OCI-LY7 (cell line): ENCODE measurements at regions not wholly inside any gene's neighbourhood (a gene's known extent, or its start where the extent isn't known, plus 50 kb on each side); places are given as distances from the start of the nearest gene placed in this dataset.

Experiments
- BruUV-seq: library from RNA; stranded (reverse); fragments of 400-500 nt; replicated peaks from 2 replicates; lab custom pipeline; 2021; lab: Mats Ljungman, UMichigan
- CTCF ChIA-PET: fragments of 300-600 bp; sonication (Branson Sonifier 250); formaldehyde crosslinking; loops from one replicate; lab custom pipeline; 2022; ENCODE audit warnings: antibody characterized with exemption; ENCODE audit not compliant: unreplicated experiment; lab: Charles Lee
- POLR2A ChIA-PET: fragments of 300-600 bp; sonication (Branson Sonifier 250); formaldehyde crosslinking; loops from one replicate; lab custom pipeline; 2022; ENCODE audit warnings: antibody characterized with exemption; lab: Charles Lee
- DNase-seq: peaks from one replicate; pipeline ENCODE4 v3.0.0-alpha.2; 2015; ENCODE audit warnings: low spot score
- H2AFZ ChIP-seq: fragments of 200-600 bp; sonication (generic), shearing (Covaris generic); 2 replicates; pipeline ENCODE4 v1.6.1; 2014; ENCODE audit warnings: mild to moderate bottlenecking, antibody characterized with exemption, low read length, moderate library complexity
- H3K27ac ChIP-seq: fragments of 200-600 bp; sonication (generic); 2 replicates; pipeline ENCODE4 v1.5.1; 2014; ENCODE audit warnings: mixed run types, low read depth, mild to moderate bottlenecking, moderate library complexity, low read length, inconsistent platforms; ENCODE audit not compliant: poor library complexity, severe bottlenecking
- H3K36me3 ChIP-seq: fragments of 200-600 bp; sonication (generic); 2 replicates; pipeline ENCODE4 v1.6.1; 2014; ENCODE audit warnings: mild to moderate bottlenecking, antibody characterized with exemption, low read length, moderate library complexity, mixed read lengths; ENCODE audit not compliant: insufficient read depth
- H3K4me1 ChIP-seq: fragments of 200-600 bp; sonication (generic); 2 replicates; pipeline ENCODE4 v1.5.1; 2014; ENCODE audit warnings: mild to moderate bottlenecking, low read length; ENCODE audit not compliant: insufficient read depth, poor library complexity, severe bottlenecking
- H3K4me2 ChIP-seq: fragments of 200-600 bp; sonication (generic); 2 replicates; pipeline ENCODE4 v1.6.1; 2014; ENCODE audit warnings: mild to moderate bottlenecking, low read length
- H3K4me3 ChIP-seq: fragments of 200-600 bp; sonication (generic); 2 replicates; pipeline ENCODE4 v1.5.1; 2014; ENCODE audit warnings: mild to moderate bottlenecking, low read depth, low read length; ENCODE audit not compliant: poor library complexity, severe bottlenecking
- H3K79me2 ChIP-seq: fragments of 200-600 bp; sonication (generic); 2 replicates; pipeline ENCODE4 v1.6.1; 2016; ENCODE audit warnings: low read depth, mild to moderate bottlenecking, low read length, moderate library complexity, mixed read lengths; ENCODE audit not compliant: insufficient read depth
- H3K9me2 ChIP-seq: fragments of 200-600 bp; sonication (generic); 2 replicates; pipeline ENCODE4 v1.6.1; 2016; ENCODE audit warnings: mild to moderate bottlenecking, low read length, mixed read lengths; ENCODE audit not compliant: insufficient read depth
- H3K9me3 ChIP-seq: fragments of 200-600 bp; sonication (generic); 2 replicates; pipeline ENCODE4 v1.6.1; 2014; ENCODE audit warnings: mild to moderate bottlenecking, mixed run types, low read length, mixed read lengths
- H4K20me1 ChIP-seq: fragments of 200-600 bp; sonication (generic); 2 replicates; pipeline ENCODE4 v1.6.1; 2014; ENCODE audit warnings: mild to moderate bottlenecking, antibody characterized with exemption, low read length, moderate library complexity, mixed read lengths; ENCODE audit not compliant: insufficient read depth
- CTCF ChIP-seq: fragments of 200-600 bp; sonication (generic); conservative IDR thresholded peaks from 2 replicates; pipeline ENCODE4 v1.5.1; 2014; ENCODE audit warnings: mild to moderate bottlenecking, antibody characterized with exemption, low read length, moderate library complexity, mixed read lengths
- EZH2phosphoT487 ChIP-seq: fragments of 200-600 bp; sonication (generic); IDR thresholded peaks from 2 replicates; pipeline ENCODE4 v1.6.1; 2018; ENCODE audit warnings: low read depth, borderline replicate concordance, mild to moderate bottlenecking, mixed run types, antibody characterized with exemption, low read length, moderate library complexity, mixed read lengths
- intact Hi-C: fragments of 100-400 bp; cut with micrococcal nuclease; formaldehyde crosslinking; loops from one replicate; pipeline ENCODE4 v1.10.0; 2022; ENCODE audit not compliant: unreplicated experiment

GRCh38 chr10:60532696-60533468 lies 143.2 kb upstream of the ANK3 start:
- Histone ChIP-seq H3K4me1 (no peaks in the 10 kb centered on the region), H3K4me3 (no peak overlapping the region), H3K36me3 (no peaks in the 10 kb centered on the region), H3K79me2 (no peaks in the 10 kb centered on the region), H3K27ac (no peak overlapping the region), H4K20me1 (no peaks in the 10 kb centered on the region), H3K9me2 (no peaks in the 10 kb centered on the region), H2AFZ (no peak overlapping the region), H3K4me2 (no peak overlapping the region), H3K9me3 (no peaks in the 10 kb centered on the region)
- BruUV-seq, result no TSS peak
- no peak for DNase-seq
- intact Hi-C loops, result no loop called here
- ChIA-PET POLR2A (interaction anchor here (0.7 to 1.0 kb wide), 2 partner anchors 30 to 37 kb away, joined by 3 read pairs; no protein-coding TSS in a partner anchor), CTCF (no interaction called here)
- TF ChIP-seq EZH2phosphoT487 (no peak), CTCF (no peak)

- H4K20me1 ChIP-seq, result no peaks in the 10 kb centered on the region
- no peak overlapping the region for H2AFZ ChIP-seq
- POLR2A ChIA-PET, result interaction anchor here (1.0 kb wide), 1 partner anchor 9 kb away, joined by 4 read pairs; no protein-coding TSS in a partner anchor
- CTCF ChIA-PET, result no interaction called here
- no peak for DNase-seq
- intact Hi-C loops, result no loop called here
- H3K9me2 ChIP-seq, result no peaks in the 10 kb centered on the region
- no peak overlapping the region for H3K4me3 ChIP-seq
- BruUV-seq, result no TSS peak
- H3K4me1 ChIP-seq, result no peaks in the 10 kb centered on the region
- no peak overlapping the region for H3K4me2 ChIP-seq
- no peak overlapping the region for H3K27ac ChIP-seq
- no peaks in the 10 kb centered on the region for H3K36me3 ChIP-seq
- TF ChIP-seq CTCF, result no peak
- TF ChIP-seq EZH2phosphoT487, result no peak
- no peaks in the 10 kb centered on the region for H3K9me3 ChIP-seq
- H3K79me2 ChIP-seq, result no peaks in the 10 kb centered on the region
Measured at GRCh38 chr10:60531006-60531405, 141.3 kb upstream of the ANK3 start.

GRCh38 chr10:60527676-60528075 lies 138.0 kb upstream of the ANK3 start:
- Histone ChIP-seq H3K79me2 (no peaks in the 10 kb centered on the region), H3K27ac (no peak overlapping the region), H2AFZ (no peak overlapping the region), H3K4me2 (no peak overlapping the region), H3K4me1 (no peaks in the 10 kb centered on the region), H4K20me1 (no peaks in the 10 kb centered on the region), H3K4me3 (no peak overlapping the region), H3K9me3 (no peaks in the 10 kb centered on the region), H3K9me2 (no peaks in the 10 kb centered on the region), H3K36me3 (no peaks in the 10 kb centered on the region)
- TF ChIP-seq CTCF (no peak), EZH2phosphoT487 (no peak)
- intact Hi-C loops, result no loop called here
- POLR2A ChIA-PET, result no interaction called here
- no peak for DNase-seq
- no TSS peak for BruUV-seq
- CTCF ChIA-PET, result no interaction called here
